ENCODE measurements at regions not wholly inside any gene's neighbourhood (a gene's known extent, or its start where the extent isn't known, plus 50 kb on each side); places are given as distances from the start of the nearest gene placed in this dataset.

GRCh38 chr2:34242763-34243123 lies 643.6 kb upstream of the FAM98A start:
- TF ChIP-seq, protein P1, sequence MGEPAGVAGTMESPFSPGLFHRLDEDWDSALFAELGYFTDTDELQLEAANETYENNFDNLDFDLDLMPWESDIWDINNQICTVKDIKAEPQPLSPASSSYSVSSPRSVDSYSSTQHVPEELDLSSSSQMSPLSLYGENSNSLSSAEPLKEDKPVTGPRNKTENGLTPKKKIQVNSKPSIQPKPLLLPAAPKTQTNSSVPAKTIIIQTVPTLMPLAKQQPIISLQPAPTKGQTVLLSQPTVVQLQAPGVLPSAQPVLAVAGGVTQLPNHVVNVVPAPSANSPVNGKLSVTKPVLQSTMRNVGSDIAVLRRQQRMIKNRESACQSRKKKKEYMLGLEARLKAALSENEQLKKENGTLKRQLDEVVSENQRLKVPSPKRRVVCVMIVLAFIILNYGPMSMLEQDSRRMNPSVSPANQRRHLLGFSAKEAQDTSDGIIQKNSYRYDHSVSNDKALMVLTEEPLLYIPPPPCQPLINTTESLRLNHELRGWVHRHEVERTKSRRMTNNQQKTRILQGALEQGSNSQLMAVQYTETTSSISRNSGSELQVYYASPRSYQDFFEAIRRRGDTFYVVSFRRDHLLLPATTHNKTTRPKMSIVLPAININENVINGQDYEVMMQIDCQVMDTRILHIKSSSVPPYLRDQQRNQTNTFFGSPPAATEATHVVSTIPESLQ (CRISPR knock-in tag; IDR thresholded peaks at IDR 0.05) = no peak
- TF ChIP-seq KAT7 (CRISPR knock-in tag; IDR thresholded peaks at IDR 0.05; ENCODE audit: borderline replicate concordance) (no peak), NR2C2 (CRISPR knock-in tag; IDR thresholded peaks at IDR 0.05) (no peak), ZNF232 (CRISPR knock-in tag; IDR thresholded peaks at IDR 0.05) (no peak)
- TF ChIP-seq, protein P2, sequence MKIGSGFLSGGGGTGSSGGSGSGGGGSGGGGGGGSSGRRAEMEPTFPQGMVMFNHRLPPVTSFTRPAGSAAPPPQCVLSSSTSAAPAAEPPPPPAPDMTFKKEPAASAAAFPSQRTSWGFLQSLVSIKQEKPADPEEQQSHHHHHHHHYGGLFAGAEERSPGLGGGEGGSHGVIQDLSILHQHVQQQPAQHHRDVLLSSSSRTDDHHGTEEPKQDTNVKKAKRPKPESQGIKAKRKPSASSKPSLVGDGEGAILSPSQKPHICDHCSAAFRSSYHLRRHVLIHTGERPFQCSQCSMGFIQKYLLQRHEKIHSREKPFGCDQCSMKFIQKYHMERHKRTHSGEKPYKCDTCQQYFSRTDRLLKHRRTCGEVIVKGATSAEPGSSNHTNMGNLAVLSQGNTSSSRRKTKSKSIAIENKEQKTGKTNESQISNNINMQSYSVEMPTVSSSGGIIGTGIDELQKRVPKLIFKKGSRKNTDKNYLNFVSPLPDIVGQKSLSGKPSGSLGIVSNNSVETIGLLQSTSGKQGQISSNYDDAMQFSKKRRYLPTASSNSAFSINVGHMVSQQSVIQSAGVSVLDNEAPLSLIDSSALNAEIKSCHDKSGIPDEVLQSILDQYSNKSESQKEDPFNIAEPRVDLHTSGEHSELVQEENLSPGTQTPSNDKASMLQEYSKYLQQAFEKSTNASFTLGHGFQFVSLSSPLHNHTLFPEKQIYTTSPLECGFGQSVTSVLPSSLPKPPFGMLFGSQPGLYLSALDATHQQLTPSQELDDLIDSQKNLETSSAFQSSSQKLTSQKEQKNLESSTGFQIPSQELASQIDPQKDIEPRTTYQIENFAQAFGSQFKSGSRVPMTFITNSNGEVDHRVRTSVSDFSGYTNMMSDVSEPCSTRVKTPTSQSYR (CRISPR knock-in tag; IDR thresholded peaks at IDR 0.05) = no peak
- CTCF ChIA-PET = no interaction called here

DNA sequence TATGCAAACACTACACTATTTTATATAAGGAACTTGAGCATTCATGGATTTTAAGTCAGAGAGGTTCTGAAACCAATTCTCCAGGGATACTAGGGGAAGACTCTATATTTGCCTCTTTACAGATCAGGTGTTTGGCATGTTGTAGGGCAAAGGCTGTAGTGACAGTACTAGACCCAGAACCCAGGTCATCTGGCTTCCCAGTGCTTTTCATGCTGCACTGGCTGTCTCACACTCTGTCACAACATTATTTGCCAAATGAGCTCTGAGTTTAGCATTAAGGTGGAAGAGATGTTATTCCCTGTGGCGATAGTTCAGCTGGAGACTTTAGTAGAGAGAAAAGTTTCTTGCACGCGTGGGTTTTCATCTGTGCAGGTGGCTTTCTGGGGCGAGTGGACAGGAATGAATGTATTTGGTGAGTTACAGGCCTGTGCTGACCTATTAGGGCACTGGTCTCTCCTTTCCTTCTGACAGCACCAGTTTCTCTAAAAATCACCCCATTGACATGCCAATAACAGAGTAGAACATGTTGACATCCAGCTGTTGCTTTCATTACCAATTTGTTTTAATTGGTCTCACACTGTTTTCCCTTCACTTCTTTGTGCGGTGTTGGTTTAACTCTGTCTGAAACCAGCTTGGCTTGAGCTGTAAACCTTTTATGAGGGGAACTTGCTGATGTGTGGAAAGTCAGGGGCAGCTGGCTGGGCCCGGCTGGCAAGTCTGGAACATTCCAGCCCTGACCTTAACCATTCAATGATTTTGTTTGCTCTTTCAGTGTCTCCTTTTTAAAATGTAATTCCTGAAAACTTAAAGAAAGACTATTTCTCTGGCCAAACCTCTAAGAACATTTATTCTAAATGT lies 643.0 kb upstream of the FAM98A start:
- H3K27me3 Mint-ChIP-seq (ENCODE audit: low read depth) = peaks cover 50% of the 10 kb centered on the region
- ChIA-PET CTCF (no interaction called here), POLR2A (no interaction called here)
- peaks cover 29% of the 10 kb centered on the region for H3K9me3 Mint-ChIP-seq
- peaks cover 11% of the 10 kb centered on the region for H3K4me1 Mint-ChIP-seq
- H3K27ac Mint-ChIP-seq = no peak overlapping the region
- ATAC-seq (peak; percentile 81), DNase-seq (ENCODE audit: low spot score) (no peak)
- peaks cover 7% of the 10 kb centered on the region for H3K36me3 Mint-ChIP-seq
- H3K4me3 Mint-ChIP-seq = no peak overlapping the region
- TF ChIP-seq PRRX2 (CRISPR knock-in tag; IDR thresholded peaks at IDR 0.05) (no peak), SMAD4 (CRISPR knock-in tag; IDR thresholded peaks at IDR 0.05) (no peak), ZNF425 (CRISPR knock-in tag; conservative IDR thresholded peaks at IDR 0.05) (no peak), PREB (CRISPR knock-in tag; IDR thresholded peaks at IDR 0.05; ENCODE audit: borderline replicate concordance) (no peak), E2F1 (CRISPR knock-in tag; IDR thresholded peaks at IDR 0.05) (no peak), USF2 (CRISPR knock-in tag; IDR thresholded peaks at IDR 0.05) (no peak), HMGXB4 (CRISPR knock-in tag; IDR thresholded peaks at IDR 0.05) (no peak), NR2C2 (CRISPR knock-in tag; IDR thresholded peaks at IDR 0.05) (no peak), SOX15 (CRISPR knock-in tag; IDR thresholded peaks at IDR 0.05) (no peak), ZBTB21 (CRISPR knock-in tag; IDR thresholded peaks at IDR 0.05; ENCODE audit: borderline replicate concordance) (no peak), FOXJ3 (CRISPR knock-in tag; IDR thresholded peaks at IDR 0.05; ENCODE audit: borderline replicate concordance) (no peak), ZNF138 (CRISPR knock-in tag; conservative IDR thresholded peaks at IDR 0.05) (no peak), NFYB (CRISPR knock-in tag; conservative IDR thresholded peaks at IDR 0.05; ENCODE audit: low read depth) (no peak), MYBL2 (CRISPR knock-in tag; IDR thresholded peaks at IDR 0.05) (no peak)
- TF ChIP-seq, protein P3, sequence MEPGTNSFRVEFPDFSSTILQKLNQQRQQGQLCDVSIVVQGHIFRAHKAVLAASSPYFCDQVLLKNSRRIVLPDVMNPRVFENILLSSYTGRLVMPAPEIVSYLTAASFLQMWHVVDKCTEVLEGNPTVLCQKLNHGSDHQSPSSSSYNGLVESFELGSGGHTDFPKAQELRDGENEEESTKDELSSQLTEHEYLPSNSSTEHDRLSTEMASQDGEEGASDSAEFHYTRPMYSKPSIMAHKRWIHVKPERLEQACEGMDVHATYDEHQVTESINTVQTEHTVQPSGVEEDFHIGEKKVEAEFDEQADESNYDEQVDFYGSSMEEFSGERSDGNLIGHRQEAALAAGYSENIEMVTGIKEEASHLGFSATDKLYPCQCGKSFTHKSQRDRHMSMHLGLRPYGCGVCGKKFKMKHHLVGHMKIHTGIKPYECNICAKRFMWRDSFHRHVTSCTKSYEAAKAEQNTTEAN (CRISPR knock-in tag; IDR thresholded peaks at IDR 0.05) = no peak

More at GRCh38 chr2:34242763-34243123, 643.6 kb upstream of the FAM98A start:
- POLR2A ChIA-PET = no interaction called here
- no peak for ATAC-seq
- H3K27me3 Mint-ChIP-seq (ENCODE audit: low read depth) = peaks cover 50% of the 10 kb centered on the region
- H3K36me3 Mint-ChIP-seq = peaks cover 7% of the 10 kb centered on the region
- H3K4me3 Mint-ChIP-seq = no peak overlapping the region
- peaks cover 23% of the 10 kb centered on the region for H3K9me3 Mint-ChIP-seq
- no peak overlapping the region for H3K27ac Mint-ChIP-seq
- H3K4me1 Mint-ChIP-seq = peaks cover 14% of the 10 kb centered on the region
- no peak for DNase-seq (ENCODE audit: low spot score)

Data from WTC11 (cell line).